Vagina (tissue), 2 donors: ENCODE measurements at regions not wholly inside any gene's neighbourhood (a gene's known extent, or its start where the extent isn't known, plus 50 kb on each side); places are given as distances from the start of the nearest gene placed in this dataset. TPM values are rescaled to one million over a fixed set of nuclear protein-coding genes. Genes with fewer than 3 reads are reported as not detected.

Source experiments
- DNase-seq, 2 donors: peaks; one replicate each; pipeline ENCODE4 v3.0.0-alpha.2; 2017; ENCODE audit errors: extremely low spot score in 2 of 2
- H3K27ac ChIP-seq: fragments of 200-600 bp; sonication (generic); one replicate; pipeline ENCODE4 v1.5.1; 2019
- H3K27me3 ChIP-seq: fragments of 200-600 bp; sonication (generic); one replicate; pipeline ENCODE4 v1.5.1; 2019
- H3K36me3 ChIP-seq, 2 donors: fragments of 200-600 bp; sonication (generic); one replicate each; pipeline ENCODE4 v1.5.1; 2017 to 2019
- H3K4me1 ChIP-seq: fragments of 200-600 bp; sonication (generic); one replicate; pipeline ENCODE4 v1.5.1; 2019
- H3K4me3 ChIP-seq, 2 donors: fragments of 200-600 bp; sonication (generic); 1 replicate in 1 of 2; 2 replicates in 1 of 2; pipeline ENCODE4 v1.5.1; 2016 to 2019
- H3K9me3 ChIP-seq: fragments of 200-600 bp; sonication (generic); one replicate; pipeline ENCODE4 v1.5.1; 2019
- POLR2A ChIP-seq, 2 donors: fragments of 450-650 bp; IDR thresholded peaks; one replicate each; pipeline ENCODE4 v1.6.1; 2017; ENCODE audit warnings: antibody characterized with exemption in 2 of 2, mild to moderate bottlenecking in 2 of 2, moderate library complexity in 2 of 2
- POLR2AphosphoS5 ChIP-seq, 2 donors: sonication (generic); formaldehyde crosslinking; IDR thresholded peaks; one replicate each; pipeline ENCODE4 v1.9.0; 2017; ENCODE audit warnings: antibody characterized with exemption in 2 of 2, mild to moderate bottlenecking in 2 of 2, low read depth in 1 of 2; ENCODE audit not compliant: insufficient read depth in 1 of 2
- intact Hi-C: fragments of 100-400 bp; cut with DNase I; formaldehyde crosslinking; loops from one replicate; pipeline ENCODE4 v1.15.1; 2023
- small RNA-seq: library from RNA; depleted of rRNA; stranded (forward); fragments of <200 nt; gene quantifications from one replicate; pipeline ENCODE3, GENCODE V24; 2016
- TF ChIP-seq, protein P1 (sequence below), 3 experiments: fragments of 450-650 bp in 2 of 3; fragments of 200-600 bp in 1 of 3; sonication (generic) in 1 of 3; IDR thresholded peaks; one replicate each; pipeline ENCODE4 v1.5.1; 2017 to 2019; ENCODE audit warnings: antibody characterized with exemption in 3 of 3, mild to moderate bottlenecking in 2 of 3, moderate library complexity in 2 of 3

DNA sequence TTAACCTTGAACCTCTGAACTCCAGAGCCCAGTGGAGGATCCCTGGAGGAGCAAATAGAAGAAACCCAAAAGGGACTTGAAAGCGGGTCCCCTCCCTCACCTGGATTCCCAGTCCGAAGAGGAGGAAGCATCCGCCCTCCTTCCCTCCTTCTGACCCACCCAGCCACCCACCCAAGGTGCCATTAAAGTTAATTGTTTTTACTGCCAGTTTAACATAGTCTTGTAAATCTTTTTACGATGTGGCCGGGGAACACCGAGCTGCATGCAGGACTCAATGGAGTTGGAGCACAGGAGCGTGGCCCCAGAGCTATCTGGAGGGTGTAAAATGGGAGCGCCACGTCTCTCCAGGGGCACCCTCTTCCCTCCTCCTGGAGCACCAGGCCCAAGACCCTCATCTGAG is 49.9 kb upstream of the TBX3 start:
- Histone ChIP-seq H3K27ac (no peak overlapping the region), H3K36me3 (no peaks in the 10 kb centered on the region), H3K4me1 (no peaks in the 10 kb centered on the region), H3K27me3 (no peaks in the 10 kb centered on the region), H3K9me3 (no peaks in the 10 kb centered on the region), H3K4me3 (no peak overlapping the region)
- intact Hi-C loops = no loop called here
- no peak for DNase-seq
- TF ChIP-seq POLR2A (IDR thresholded peaks at IDR 0.05) = no peak
- TF ChIP-seq, protein P1, sequence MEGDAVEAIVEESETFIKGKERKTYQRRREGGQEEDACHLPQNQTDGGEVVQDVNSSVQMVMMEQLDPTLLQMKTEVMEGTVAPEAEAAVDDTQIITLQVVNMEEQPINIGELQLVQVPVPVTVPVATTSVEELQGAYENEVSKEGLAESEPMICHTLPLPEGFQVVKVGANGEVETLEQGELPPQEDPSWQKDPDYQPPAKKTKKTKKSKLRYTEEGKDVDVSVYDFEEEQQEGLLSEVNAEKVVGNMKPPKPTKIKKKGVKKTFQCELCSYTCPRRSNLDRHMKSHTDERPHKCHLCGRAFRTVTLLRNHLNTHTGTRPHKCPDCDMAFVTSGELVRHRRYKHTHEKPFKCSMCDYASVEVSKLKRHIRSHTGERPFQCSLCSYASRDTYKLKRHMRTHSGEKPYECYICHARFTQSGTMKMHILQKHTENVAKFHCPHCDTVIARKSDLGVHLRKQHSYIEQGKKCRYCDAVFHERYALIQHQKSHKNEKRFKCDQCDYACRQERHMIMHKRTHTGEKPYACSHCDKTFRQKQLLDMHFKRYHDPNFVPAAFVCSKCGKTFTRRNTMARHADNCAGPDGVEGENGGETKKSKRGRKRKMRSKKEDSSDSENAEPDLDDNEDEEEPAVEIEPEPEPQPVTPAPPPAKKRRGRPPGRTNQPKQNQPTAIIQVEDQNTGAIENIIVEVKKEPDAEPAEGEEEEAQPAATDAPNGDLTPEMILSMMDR (IDR thresholded peaks at IDR 0.05) = no peak
- TF ChIP-seq POLR2AphosphoS5 (IDR thresholded peaks at IDR 0.05; ENCODE audit: insufficient read depth in 1 of 2, low read depth in 1 of 2) = no peak

Small RNA genes in the stretch of these regions (small RNA-seq; reads per million reads assigned to genes)
- not detected for gene AC009804.1
- gene RF00275 = not detected
- gene RF00443 = not detected
- gene RN7SL865P = not detected
